Fibroblast of skin of scalp (primary cell): ENCODE measurements at regions not wholly inside any gene's neighbourhood (a gene's known extent, or its start where the extent isn't known, plus 50 kb on each side); places are given as distances from the start of the nearest gene placed in this dataset.
"Not testable (repeated sequence)": the region's sequence is repeated elsewhere in the genome, so short reads cannot be mapped to it uniquely, and the experiment has no call there.

Experiments
- DNase-seq: peaks from one replicate; pipeline ENCODE4 v3.0.0-alpha.2; 2013

DNA sequence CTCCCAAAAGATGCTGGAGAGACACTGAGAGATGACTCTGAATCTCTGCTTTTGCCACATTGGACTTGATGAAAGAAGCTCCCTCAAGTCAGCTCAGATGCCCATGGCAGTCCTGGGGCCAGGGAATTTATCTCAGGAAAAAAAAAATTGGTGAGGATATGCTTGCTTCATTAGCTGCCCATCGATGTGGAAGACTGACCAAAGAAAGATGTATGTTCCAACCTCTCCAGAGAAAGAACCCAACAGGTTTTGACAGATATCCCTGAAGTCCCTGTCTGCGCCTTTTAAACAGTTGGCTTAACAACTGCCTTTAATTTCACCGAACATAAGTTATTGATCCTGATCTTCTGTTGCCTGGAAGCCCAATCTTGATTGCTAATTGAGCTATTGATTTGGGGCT, 137.4 kb downstream of the TMEM114 start:
- no peak for DNase-seq

DNA sequence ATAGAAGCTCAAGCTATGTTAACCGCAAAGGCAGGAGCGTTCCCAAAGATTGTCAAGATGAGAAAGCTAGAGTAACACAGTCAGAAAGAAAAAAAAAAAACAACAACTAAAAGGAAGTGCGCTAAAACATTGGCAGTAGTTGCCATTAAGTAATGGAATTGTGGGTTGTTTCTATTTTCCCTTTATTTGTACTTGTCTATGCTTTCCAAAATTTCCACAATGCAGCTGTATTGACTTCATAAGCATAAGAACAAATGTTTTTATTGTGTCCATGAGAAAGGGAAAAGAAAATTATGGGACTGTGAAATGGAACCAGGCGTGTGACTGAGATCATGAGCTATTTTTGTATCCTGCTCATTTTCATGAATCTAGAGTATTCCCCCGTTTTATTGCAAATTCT, 153.4 kb downstream of the TMEM114 start:
- DNase-seq = no peak

DNA sequence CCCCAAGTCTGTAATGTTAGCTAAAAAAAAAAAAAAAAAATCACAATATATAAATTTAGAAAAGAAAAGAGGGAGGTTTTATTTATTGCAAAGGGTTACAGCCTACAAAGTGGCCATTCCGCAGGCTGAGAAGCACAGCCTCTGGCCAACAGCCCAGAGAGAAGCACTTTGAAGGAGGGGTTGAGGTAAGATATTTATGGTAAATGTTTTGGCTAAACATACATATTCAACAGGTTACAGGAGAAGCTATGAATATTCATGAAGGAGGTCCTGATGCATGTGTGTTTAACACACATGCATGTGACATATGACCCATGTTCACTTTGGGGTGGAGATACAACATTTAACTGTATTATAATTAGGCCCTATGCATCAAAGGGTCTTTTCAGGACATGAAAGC, 158.5 kb downstream of the TMEM114 start:
- no peak for DNase-seq

DNA sequence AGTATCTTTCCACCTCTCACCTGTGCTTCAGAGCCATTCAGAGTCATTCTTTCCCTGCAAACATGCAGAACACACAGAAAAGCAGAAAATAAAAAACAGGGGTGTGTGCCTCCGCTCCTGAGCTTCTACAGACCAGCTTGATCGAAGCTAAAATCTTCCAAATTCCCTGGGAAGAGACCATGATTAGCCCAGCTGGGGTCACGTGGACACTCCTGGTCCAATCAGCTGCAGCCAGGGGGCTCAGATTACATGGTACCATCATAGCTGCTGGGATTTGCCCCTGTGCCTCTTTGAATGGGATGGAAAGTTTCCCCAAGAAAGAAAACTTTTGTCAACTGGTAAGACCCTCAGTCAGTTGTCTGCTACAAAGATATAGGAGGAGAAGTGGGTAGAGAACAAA, 159.9 kb downstream of the TMEM114 start:
- DNase-seq = no peak

DNA sequence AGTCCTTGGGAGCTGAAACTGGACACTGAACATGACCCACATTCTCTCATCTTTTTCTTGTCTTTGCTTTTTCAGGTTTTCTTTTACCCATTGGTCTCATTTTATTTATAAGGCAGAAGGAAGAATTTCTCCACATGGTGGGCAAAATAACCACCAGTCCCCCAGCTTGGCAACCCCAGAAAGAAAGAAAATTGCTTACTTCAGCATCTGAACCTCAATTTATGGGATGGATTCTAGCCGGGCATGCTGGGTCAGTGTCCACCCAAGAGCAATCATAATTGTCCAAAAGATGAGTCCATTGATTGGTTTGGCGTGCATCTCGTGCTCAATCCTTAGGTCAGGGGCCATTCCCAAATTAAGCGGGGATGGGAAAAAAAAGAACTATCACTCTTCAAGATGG, 163.7 kb downstream of the TMEM114 start:
- DNase-seq = no peak

DNA sequence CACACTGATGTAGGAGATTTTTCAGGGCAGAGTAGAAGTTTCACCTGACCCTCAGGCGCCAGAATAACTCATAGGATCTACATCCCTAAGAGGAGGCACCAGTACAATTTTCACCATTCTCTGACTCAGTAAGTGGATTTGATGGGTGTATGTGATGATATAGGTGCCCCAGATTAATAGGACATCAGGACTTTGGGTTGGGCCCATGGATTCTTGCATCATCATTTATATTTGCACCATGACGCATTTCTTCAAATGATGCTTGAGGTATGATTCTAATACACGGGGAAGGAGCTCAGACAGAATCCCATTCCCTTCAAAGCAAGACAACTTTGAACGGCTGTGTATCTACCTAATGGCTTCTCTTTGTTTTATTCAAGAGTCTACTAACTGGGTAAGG, 173.2 kb downstream of the TMEM114 start:
- DNase-seq = no peak

DNA sequence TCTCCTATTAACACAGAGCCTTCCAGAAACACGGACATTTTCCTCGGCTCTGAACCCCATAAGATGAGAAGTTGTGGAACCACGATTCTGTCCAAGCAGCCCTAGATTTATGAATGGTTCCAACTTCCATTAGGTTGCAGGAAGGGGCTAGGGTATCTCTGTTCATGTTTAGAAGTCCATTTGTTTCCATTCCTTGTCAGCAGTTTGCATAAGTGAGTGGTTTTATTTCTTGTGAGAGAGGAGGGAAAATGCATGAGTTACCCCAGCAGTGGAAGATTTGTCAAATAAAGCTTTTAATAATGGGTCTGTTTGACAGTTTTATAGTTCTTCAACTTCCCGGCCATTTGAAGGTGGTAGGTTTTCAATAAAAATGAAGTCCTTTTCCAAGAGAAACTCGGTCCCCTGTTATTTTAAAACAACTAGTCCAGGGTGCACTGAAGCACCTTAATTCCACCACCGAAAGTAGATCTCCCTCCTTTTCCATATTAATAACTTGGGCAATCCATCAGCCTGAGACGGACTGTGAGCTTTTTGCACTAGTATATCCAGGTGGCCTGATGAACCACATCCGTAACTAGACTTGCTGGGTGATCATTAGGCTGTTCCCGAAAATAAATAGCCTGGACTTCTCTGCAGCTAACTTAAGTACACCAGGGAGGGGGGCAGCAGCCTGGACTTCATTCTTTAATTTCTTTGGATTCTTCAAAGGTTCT, 181.3 kb downstream of the TMEM114 start:
- no peak for DNase-seq

DNA sequence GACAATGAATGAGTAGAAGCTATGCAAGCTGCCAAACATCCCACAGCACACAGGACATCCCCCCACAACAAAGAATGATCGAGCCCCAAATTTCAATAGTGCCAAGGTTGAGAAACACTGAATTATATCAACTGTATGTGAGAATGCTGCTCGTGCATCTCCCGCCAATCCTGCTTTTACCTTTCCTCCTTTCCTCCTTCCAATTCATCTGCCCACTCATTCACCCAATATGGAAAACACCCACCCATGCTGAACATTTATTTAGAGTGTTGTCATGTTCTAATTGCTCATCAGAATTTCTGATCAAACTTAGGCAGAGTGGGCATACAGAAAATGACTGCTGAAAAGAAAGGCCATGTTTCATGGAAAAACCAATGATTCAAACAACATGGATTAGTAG, 183.0 kb downstream of the TMEM114 start:
- DNase-seq = no peak

DNA sequence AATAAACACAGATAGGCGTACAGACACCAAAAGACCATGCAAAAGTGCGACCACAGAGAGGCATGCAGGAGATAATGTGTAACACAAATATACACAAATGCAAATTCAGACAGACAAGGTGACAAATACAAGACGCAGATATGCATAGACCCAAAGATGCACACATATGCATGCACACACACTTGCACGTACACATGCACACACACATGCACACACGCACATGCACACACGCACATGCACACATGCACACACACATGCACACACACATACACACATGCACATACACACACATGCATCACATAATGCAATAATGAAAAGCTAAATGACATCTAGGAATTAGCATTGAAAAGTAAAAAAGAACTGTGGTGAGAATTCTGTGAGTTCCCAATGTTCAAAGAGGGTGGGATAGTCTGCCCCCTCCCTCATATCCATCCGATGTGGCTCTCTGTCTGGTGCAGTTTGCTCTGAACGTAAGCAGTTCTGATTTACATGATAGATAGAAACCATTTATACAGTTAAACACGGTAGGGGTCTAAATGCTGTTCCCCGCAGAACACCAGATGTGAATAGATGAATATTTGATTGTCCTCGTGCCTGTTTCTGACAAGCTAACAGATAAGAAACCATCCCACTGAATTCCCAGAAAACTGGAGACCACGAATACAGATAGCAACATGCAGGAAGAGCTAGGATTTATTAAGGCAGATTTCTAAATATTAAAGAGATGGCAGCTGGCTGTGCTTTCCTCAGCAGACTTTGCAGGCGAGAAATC, 186.1 kb downstream of the TMEM114 start:
- no peak for DNase-seq

DNA sequence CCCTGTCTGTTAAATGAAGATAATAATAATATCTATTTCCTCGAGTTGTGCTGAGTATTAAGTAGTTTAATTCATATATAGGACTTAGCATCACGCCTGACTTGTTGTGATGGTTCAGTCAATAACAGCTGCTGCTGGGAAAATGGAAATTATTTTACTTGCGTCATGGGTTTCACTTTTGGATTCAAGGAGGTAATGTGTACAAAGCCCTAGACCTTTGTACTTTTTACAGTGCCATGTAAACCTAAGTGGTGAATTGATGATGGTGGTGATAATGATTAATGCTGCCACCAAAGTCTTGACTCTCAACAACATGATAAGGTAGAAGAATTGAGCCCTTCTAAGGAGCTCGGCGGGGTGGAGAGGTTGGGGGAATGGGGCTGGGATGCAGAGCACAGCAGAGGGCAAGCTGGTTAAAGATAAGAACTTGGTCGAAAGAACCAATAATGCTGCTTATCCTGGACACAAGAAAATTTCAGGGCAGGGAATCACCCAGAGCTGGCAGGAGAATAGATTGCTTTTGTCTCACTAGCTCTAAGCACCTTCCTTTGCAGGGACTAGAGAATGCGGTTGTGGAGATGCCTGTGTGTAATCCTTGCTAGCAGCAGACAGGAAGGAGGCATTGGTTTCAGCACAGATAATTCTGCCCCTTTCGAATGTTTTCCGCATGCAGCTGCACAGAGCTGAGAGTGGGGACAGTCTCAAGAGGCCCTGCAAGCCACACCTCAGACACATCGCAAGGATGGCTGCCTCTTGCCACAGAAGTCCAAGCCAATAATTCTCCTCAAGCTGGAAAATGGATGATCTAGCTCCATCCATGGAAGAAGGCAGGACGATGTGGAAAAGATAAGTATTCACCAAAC, 187.1 kb downstream of the TMEM114 start:
- no peak for DNase-seq

DNA sequence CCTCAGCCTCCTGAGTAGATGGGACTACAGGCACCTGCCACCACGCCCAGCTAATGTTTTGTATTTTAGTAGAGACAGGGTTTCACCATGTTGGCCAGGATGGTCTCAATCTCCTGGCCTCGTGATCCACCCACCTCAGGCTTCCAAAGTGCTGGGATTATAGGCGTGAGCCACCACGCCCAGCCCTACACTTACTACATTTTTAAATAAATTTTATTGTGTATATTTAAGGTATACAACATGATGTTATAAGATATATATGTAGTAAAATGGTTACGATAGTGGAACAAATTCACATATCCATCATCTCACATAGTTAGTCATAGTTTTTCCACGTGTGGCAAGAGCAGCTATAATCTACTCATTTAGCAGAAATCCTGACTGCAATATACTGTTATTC, 189.6 kb downstream of the TMEM114 start:
- DNase-seq = not testable (repeated sequence)

DNA sequence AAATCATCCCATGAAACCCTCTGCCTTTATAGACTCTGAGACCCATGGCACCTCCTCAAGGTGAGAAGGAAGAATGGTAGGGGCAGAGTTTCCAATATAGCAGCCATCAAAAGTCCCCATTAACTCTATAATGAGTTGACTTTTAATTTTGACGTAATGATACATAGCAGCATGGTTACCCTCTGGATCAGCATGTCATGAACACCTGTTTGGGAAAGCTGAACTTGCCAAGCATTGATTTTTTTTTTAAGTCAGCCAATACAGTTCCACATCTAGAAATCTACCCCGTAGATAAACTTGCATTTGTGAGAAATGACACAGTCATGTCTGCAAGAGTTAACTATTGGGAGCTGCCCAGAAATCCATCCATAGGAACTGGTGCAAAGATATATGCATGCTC, 191.8 kb downstream of the TMEM114 start:
- no peak for DNase-seq

DNA sequence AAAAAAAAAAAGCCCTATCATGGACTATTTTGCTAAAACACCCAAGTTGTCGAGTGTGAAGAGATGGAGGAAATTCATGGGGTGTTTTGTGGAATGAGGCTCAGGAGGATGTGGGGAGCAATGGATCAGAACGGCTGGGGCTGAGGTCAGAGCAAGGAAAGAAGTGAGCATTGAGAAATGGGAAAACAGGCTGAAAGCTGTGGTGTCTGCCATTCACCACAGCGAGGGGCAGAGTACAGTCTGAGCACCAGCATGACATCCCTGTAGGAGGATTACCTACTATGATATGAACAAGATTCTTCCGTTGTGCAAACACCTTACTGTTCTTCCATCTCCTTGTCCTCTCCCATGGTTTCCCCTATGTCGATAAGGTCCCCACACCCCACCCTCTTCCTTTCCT, 193.1 kb downstream of the TMEM114 start:
- DNase-seq = no peak

DNA sequence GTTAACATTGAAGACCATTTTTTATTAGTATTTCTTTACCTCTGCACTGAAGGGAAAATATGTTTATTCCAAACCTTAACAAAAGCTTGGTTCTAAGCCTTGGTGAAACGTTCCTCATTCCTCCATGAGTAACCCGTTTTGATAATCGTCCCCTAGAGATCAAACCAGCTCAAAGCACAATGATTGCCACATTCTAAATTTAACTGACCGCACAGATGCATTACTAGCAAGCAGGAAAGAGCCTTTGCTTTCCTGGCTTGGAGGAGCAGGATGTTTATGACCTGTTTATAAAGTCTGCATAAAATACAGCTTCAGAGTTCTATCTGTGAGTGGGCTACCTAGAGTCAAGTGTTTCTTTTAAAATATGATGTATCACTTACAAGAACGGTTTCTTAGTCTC, 193.8 kb downstream of the TMEM114 start:
- DNase-seq = no peak

DNA sequence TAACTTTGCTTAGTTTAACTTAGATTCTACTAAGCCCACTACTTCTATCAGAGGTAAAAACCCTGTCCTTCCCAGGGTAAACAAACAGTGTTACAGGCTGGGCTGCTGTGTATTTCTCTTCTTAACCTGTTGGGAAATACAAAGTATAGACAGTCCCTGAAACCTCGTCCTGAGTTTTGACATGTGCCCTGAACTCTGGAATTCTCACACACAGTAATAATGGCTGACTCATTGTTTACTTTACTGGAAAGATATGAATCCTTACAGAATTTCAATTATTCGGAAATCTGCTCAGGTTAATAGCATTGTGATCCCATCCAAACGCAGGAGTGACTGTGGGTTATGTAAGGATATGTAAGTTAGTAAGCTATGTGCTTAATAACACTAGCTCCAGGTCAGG, 199.1 kb downstream of the TMEM114 start:
- no peak for DNase-seq

DNA sequence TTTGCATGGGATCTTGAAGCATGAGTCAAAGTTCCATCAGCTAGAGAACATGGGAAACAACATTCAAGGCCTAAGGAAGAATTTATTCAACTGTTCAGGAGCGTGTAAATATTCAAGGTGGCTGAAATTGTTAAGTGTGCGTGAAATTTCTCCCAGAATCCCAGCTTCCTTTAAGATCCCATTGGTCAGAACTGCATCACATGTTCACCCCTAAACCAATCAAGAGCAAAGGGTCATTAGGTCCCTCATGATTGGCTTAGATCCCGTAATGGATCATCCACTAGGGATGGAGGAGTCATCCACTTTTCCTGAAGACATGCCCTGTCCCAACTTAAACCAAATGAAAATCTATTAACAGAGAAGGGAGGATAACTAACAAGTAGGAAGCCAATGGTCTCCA, 201.6 kb downstream of the TMEM114 start:
- DNase-seq = no peak

DNA sequence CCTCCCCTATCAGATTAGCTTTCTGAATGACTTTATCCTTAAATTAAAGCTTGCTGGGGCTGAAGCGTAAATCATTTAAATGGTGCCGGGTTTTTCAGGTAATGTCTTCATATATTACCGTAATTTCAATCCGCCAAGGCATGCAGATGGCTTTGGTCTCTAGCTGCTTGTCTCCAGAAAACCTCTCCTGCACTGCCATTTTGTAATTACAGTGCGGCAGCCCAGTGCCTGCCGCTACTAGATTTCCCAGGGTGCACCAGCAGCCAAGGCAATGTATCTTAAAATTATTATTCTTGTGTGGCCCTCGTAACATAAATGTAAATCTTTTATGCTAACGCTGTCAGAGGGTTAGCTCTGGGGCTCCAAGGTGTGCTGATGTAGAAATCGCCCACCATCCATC, 208.5 kb downstream of the TMEM114 start:
- DNase-seq = no peak

DNA sequence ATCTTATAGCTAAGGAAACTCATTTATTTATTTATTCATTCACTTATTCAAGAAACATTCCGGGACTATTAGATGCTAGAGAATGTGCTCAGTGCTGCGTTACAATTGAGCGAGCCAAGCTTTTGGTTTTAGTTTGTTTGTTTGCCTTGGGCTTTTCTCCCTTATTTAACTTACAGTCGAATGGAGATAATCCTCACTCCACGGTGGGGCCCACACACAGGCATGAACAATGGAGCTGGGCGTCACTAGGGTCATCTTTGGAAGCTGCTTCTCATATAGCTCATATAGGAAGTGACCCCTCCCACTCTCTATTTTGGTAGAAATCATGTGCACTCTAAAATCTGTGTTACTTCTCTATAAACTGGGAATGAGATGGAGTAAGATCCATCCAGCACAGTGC, 210.0 kb downstream of the TMEM114 start:
- DNase-seq = no peak

DNA sequence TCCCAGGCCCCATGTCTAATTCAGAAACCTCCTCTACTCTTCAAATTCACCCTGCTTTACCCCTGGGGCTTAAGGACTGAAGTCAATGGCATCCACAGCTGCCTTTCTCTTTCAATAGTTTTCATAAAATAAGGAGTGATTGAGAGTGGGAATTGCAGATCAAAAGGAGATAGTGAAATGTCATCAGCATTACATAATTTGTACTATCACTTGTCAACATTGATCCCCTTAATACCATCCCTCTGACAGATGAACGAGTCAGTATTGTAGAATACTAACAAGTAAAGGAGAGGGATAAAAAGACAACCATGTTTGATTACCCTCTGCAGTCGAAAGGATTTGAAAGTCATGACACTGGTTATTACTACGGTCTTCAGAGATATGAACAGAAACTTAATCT, 212.4 kb downstream of the TMEM114 start:
- DNase-seq = no peak

DNA sequence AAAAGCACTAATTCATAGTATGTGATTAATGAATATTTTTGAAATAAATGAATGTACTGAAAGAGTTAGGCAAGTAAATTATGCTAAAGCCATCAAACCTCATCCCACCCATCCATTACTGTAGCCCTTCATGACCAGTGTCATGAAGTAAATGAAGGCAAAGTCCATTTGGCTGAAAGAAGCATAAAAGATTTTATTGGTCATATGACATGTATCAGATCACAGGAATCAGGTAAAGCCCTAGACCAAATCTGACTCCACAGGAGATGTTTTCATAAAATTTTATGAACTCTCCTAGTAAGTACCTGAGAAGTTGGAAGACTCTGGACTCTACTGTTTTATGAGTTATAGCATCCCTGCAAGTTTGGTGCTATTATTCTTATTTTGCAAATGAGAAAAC, 213.5 kb downstream of the TMEM114 start:
- DNase-seq = no peak

DNA sequence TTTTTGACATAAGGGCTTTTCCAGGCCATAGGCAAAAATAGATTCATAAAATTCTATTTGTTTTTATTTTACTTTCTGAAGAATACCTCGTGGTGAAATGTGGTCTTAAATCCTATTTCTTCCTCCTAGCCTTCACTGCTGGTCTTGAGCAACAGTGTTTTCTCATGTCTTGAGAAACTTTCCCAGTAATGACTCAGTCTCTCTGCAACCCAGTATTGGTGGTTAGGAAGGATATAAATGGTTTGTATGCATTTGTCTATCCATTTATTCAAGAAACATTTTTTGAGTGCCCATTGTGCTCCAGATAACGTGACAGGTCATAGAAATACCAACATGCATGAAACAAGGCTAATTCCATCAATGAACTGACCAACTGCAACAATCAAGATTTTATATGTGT, 213.9 kb downstream of the TMEM114 start:
- no peak for DNase-seq

DNA sequence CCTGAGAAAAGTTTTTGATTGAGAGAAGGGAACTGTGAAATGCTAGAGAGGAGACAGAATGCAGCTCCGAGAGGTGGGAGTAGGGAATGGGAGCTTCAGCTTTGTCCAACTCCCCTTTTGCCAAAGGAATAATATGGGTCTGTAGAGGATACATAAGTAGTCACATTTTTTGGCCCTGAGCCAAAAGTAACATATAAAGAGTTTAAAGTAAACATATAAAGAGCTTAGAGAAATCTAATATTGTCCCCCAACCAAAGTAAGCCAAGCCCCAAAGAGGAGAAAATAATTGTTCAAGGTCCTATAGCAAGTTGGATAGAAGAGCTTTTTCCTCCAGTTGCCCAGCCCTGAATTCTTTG, 215.1 kb downstream of the TMEM114 start:
- DNase-seq = no peak

DNA sequence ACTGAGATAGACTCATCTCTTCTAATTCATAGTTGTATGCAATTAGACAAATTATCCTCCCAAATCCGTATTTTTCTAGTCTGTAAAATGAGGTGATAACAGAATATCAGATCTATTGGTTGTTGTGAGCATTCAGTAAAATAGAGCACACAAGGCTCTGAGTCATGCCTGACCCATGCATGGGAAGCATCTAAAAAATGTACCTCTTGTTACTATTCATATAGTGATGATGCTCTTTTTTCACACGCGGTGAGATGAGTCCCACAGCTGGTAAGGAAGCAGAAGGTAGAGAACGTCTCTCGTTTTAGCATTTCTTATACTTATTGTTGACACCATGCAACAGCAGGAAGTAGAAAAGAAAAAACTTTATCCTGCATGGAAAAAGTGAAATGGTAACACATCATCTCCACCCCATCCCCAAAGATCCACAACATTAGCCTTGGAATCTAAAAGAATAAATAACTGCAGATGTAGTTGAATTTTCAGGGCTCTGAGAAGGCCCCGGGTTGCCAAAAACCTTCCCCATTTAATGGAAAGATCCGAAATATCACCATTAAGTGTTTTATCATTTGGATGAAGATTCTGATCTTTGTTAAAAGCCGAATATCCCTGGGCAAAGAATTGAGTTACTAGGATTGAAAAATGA, 215.6 kb downstream of the TMEM114 start:
- DNase-seq = no peak
